OCI-LY3 (cell line): ENCODE measurements at regions not wholly inside any gene's neighbourhood (a gene's known extent, or its start where the extent isn't known, plus 50 kb on each side); places are given as distances from the start of the nearest gene placed in this dataset.

Experiments
- EZH2phosphoT487 ChIP-seq: fragments of 200-600 bp; shearing (Covaris generic); IDR thresholded peaks from 2 replicates; pipeline ENCODE4 v1.6.1; 2018; ENCODE audit warnings: antibody characterized with exemption, mixed run types, low read depth
- TF ChIP-seq, protein P1 (sequence below): fragments of 200-600, 300-600 bp; sonication (generic); IDR thresholded peaks from 2 replicates; pipeline ENCODE4 v1.5.1; 2014; ENCODE audit warnings: antibody characterized with exemption, low read length, low read depth

DNA sequence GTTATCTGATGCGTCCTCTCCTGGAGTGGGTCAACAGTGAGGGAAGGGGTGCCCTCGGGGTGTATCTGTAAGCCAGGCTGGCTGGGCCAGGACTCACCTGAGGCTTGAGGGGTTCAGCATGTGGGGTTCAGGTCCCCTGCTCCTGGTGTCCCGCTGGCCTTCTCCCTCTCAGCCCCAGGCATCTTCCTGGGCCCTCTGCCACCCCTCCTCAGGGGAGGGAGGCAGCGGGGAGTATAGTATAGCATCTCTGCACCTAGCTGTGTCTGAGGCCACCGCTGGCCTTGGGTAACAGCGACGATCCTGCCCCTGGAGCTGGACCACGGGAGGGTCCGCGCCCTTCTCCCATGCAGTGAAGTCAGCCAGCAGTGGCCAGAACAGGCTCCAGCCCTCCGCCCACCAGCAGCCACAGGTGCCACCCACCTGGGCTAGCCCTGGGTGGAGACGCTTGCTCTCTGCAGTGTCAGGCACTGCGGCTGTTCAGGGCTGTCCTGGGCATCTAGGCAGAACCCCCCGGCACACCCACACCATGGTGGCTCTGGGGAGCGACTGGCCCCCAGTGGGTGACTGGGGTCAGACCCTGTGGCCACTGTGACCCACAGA, 110.7 kb upstream of the NKX1-1 start:
- TF ChIP-seq, protein P1, sequence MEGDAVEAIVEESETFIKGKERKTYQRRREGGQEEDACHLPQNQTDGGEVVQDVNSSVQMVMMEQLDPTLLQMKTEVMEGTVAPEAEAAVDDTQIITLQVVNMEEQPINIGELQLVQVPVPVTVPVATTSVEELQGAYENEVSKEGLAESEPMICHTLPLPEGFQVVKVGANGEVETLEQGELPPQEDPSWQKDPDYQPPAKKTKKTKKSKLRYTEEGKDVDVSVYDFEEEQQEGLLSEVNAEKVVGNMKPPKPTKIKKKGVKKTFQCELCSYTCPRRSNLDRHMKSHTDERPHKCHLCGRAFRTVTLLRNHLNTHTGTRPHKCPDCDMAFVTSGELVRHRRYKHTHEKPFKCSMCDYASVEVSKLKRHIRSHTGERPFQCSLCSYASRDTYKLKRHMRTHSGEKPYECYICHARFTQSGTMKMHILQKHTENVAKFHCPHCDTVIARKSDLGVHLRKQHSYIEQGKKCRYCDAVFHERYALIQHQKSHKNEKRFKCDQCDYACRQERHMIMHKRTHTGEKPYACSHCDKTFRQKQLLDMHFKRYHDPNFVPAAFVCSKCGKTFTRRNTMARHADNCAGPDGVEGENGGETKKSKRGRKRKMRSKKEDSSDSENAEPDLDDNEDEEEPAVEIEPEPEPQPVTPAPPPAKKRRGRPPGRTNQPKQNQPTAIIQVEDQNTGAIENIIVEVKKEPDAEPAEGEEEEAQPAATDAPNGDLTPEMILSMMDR, result no peak
- no peak for TF ChIP-seq EZH2phosphoT487
